ENCODE measurements at regions not wholly inside any gene's neighbourhood (a gene's known extent, or its start where the extent isn't known, plus 50 kb on each side); places are given as distances from the start of the nearest gene placed in this dataset.

GRCh38 chr3:36302158-36302509 lies 78.2 kb upstream of the STAC start:
- DNase-seq = no peak

DNA sequence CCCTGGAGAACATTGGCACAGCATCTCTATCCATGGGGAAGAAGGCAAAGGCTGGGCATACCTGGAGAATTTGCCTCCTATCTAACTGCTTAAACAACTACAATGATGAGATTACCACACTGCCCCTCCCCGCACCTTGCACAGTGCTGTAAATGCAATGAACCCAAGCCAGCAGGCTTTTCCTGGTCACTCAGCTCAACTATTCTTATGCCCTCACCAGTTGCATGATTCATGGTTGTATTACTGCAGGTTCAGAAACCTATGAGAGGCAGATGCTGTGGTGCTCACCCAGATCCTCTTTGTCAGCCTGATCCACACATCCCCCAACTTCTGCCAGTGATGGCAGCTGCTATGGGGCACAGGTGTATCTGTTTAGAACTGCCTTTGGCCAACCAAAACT lies 77.7 kb upstream of the STAC start:
- no peak for DNase-seq

DNA sequence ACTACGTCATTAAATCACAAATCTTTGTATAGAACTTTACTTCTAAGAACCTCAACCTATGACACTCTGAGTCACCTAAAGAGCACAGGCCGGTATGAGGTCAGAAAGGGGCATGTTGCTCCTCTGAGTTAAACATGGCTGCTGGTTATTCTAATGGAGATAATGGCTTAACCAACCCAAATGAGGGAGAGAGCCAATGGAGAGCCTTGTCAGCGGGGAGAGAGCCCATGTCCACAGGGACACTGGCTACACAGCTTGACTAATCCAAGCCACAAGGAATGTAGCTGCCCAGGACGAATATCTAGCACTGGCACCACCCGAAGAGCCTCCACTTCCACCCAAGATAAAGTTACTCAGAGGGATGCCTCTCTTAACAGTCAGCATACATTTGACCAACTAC lies 77.0 kb upstream of the STAC start:
- DNase-seq = no peak

GRCh38 chr3:36305929-36306520 lies 74.3 kb upstream of the STAC start:
- no peak for DNase-seq

DNA sequence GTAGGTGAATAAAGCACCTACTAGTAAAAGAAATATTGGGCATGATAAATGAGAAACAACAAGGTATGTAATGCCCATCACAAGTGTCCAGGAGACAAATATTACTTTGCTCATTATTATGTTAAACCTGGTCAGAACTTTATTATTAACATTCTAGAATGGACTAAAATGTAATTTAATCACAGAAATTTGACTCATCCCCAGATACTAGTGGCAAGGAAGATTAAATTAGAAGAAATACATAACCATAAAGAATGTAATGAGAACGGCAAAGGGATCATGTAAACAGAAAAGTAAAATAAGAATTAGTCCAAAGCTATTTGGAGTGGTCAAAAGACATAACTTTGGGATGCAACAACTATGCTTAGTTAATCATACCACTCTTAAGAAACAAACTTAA lies 71.2 kb upstream of the STAC start:
- DNase-seq = no peak

DNA sequence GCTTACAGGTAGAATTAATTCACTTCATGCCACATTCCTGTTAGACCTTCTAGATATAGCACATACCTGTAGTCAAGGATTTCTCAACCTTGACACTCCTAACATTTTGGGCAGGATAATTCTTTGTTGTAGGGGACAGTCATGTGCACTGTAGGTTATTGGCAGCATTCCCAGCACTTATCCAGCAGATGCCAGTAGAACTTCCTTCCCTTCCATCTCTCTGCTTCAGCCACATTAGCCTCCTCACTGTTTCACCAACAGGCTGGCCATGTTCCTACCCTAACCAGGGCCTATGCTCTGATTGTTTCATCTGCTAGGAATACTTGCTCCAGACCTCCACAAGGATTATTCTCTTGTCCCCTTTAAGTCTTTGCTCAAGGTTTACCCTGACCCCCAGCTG lies 68.0 kb upstream of the STAC start:
- DNase-seq = no peak

- no peak for DNase-seq
Measured at GRCh38 chr3:36317915-36318314, 62.4 kb upstream of the STAC start.

DNA sequence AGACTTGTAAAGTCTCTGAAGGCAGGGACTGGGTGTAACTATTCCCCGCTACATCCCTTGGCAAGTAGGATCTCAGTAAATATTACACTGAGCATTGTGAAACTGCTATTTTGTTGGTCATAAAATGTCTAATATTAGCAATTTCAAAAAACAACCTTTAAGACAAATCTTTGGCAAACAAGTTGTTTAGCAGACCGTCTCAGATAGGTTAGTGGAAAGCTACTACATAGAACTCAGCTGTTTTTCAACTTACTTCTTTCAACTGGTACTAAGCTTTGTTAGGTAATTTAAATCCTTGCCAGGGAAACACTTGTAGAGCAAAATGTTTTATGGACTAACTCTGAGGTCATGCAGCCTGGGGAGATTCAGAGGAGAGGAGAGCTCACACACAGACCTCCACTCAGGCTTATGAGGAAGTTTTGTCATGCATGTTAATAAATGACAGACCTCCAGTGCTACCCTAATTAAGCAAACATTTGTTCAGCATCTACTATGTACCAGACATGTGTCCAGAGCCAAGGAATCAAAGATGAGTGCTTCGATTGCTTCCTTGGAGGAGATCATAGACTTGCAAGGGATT lies 61.6 kb upstream of the STAC start:
- DNase-seq = no peak

GRCh38 chr3:36319680-36320079 lies 60.6 kb upstream of the STAC start:
- no peak for DNase-seq

Data from NCI-H1930 (cell line).